ENCODE measurements at regions not wholly inside any gene's neighbourhood (a gene's known extent, or its start where the extent isn't known, plus 50 kb on each side); places are given as distances from the start of the nearest gene placed in this dataset.

DNA sequence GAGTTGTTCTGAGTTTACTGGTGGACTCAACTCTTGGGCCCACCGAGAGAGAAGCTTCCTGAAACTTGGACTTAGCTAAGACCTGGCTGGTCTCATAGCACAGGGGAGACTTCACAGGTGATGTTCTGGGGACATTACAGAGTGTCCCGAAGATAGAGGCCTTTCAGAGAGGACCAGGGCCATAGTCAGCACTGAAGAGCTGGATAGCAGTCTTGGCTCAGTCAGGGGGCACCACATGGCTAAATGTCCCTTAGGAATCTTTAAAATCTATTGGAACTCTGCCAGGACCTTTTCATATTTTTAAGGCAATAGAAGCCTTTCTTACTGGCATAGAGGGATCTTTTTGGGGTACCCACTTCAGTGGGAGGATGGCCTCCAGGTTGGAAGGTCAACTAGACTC is 59.8 kb upstream of the CPLX2 start:
- Mint-ChIP-seq H3K4me3 (no peak overlapping the region), H3K9me3 (peaks cover 0 to 5% (median 0%) of the 10 kb centered on the region in 11 donors), H3K36me3 (peaks cover 0 to 4% (median 0%) of the 10 kb centered on the region in 5 donors), H3K27me3 (peaks cover 13 to 34% (median 27%) of the 10 kb centered on the region in 5 donors), H3K27ac (no peak overlapping the region), H3K4me1 (no peaks in the 10 kb centered on the region)
- ATAC-seq: no peak
- H3K4me1 ChIP-seq (ENCODE audit: control insufficient read depth in 2 of 2, insufficient read depth in 2 of 2, low read length in 2 of 2): no peaks in the 10 kb centered on the region
- intact Hi-C loops (cut with micrococcal nuclease): no loop called here
- no peaks in the 10 kb centered on the region for H3K27me3 ChIP-seq (ENCODE audit: control insufficient read depth in 2 of 2, insufficient read depth in 2 of 2, low read length in 2 of 2)
- no peaks in the 10 kb centered on the region for H3K36me3 ChIP-seq (ENCODE audit: control insufficient read depth in 2 of 3, insufficient read depth in 3 of 3, low read length in 3 of 3)
- no peaks in the 10 kb centered on the region for H3K9me3 ChIP-seq (ENCODE audit: control insufficient read depth in 2 of 3, low read length in 3 of 3)
- ChIA-PET CTCF (no interaction called here), POLR2A (no interaction called here)
- H3K4me3 ChIP-seq (ENCODE audit: low read length): no peak overlapping the region
- H3K27ac ChIP-seq (ENCODE audit: low read depth, low read length): no peak overlapping the region
- no peak for DNase-seq

- H3K27ac ChIP-seq (ENCODE audit: low read depth, low read length): no peak overlapping the region
- ATAC-seq (no peak), DNase-seq (no peak)
- H3K27me3 ChIP-seq (ENCODE audit: control insufficient read depth in 2 of 2, insufficient read depth in 2 of 2, low read length in 2 of 2): no peaks in the 10 kb centered on the region
- CTCF ChIA-PET: no interaction called here
- no peaks in the 10 kb centered on the region for H3K4me1 ChIP-seq (ENCODE audit: control insufficient read depth in 2 of 2, insufficient read depth in 2 of 2, low read length in 2 of 2)
- Mint-ChIP-seq H3K36me3 (peaks cover 0 to 1% (median 0%) of the 10 kb centered on the region in 5 donors), H3K27me3 (peaks cover 8 to 19% (median 15%) of the 10 kb centered on the region in 5 donors), H3K9me3 (peaks cover 0 to 5% (median 0%) of the 10 kb centered on the region in 11 donors), H3K4me1 (no peaks in the 10 kb centered on the region), H3K4me3 (no peak overlapping the region), H3K27ac (no peak overlapping the region)
- POLR2A ChIA-PET: no interaction called here
- no peaks in the 10 kb centered on the region for H3K36me3 ChIP-seq (ENCODE audit: control insufficient read depth in 2 of 3, insufficient read depth in 3 of 3, low read length in 3 of 3)
- intact Hi-C loops (cut with micrococcal nuclease): no loop called here
- no peaks in the 10 kb centered on the region for H3K9me3 ChIP-seq (ENCODE audit: control insufficient read depth in 2 of 3, low read length in 3 of 3)
- no peak overlapping the region for H3K4me3 ChIP-seq (ENCODE audit: low read length)
Observed at GRCh38 chr5:175813943-175814630, 57.3 kb upstream of the CPLX2 start.

GRCh38 chr5:175814691-175815090 is 56.7 kb upstream of the CPLX2 start:
- no peak for ATAC-seq
- CTCF ChIA-PET: no interaction called here
- H3K4me1 ChIP-seq (ENCODE audit: control insufficient read depth in 2 of 2, insufficient read depth in 2 of 2, low read length in 2 of 2): no peaks in the 10 kb centered on the region

GRCh38 chr5:175815126-175815913 is 56.1 kb upstream of the CPLX2 start:
- Mint-ChIP-seq H3K36me3 (peaks cover 0 to 5% (median 0%) of the 10 kb centered on the region in 5 donors), H3K27ac (no peak overlapping the region), H3K9me3 (peaks cover 0 to 6% (median 0%) of the 10 kb centered on the region in 11 donors), H3K4me1 (no peaks in the 10 kb centered on the region), H3K27me3 (peaks cover 0 to 21% (median 12%) of the 10 kb centered on the region in 5 donors), H3K4me3 (no peak overlapping the region)
- no peak for DNase-seq
- CTCF ChIA-PET: no interaction called here
- ATAC-seq: no peak
- H3K9me3 ChIP-seq (ENCODE audit: control insufficient read depth in 2 of 3, low read length in 3 of 3): no peaks in the 10 kb centered on the region
- no peaks in the 10 kb centered on the region for H3K4me1 ChIP-seq (ENCODE audit: control insufficient read depth in 2 of 2, insufficient read depth in 2 of 2, low read length in 2 of 2)
- intact Hi-C loops (cut with micrococcal nuclease): no loop called here
- H3K4me3 ChIP-seq (ENCODE audit: low read length): no peak overlapping the region
- no peak overlapping the region for H3K27ac ChIP-seq (ENCODE audit: low read depth, low read length)
- POLR2A ChIA-PET: no interaction called here
- no peaks in the 10 kb centered on the region for H3K27me3 ChIP-seq (ENCODE audit: control insufficient read depth in 2 of 2, insufficient read depth in 2 of 2, low read length in 2 of 2)
- no peaks in the 10 kb centered on the region for H3K36me3 ChIP-seq (ENCODE audit: control insufficient read depth in 2 of 3, insufficient read depth in 3 of 3, low read length in 3 of 3)

More at GRCh38 chr5:175814691-175815090, 56.7 kb upstream of the CPLX2 start:
- Mint-ChIP-seq H3K4me1 (no peaks in the 10 kb centered on the region), H3K27me3 (peaks cover 2 to 23% (median 12%) of the 10 kb centered on the region in 5 donors), H3K9me3 (peaks cover 0 to 6% (median 0%) of the 10 kb centered on the region in 11 donors), H3K4me3 (no peak overlapping the region), H3K27ac (no peak overlapping the region), H3K36me3 (peaks cover 0 to 5% (median 0%) of the 10 kb centered on the region in 5 donors)
- Histone ChIP-seq H3K27me3 (ENCODE audit: control insufficient read depth in 2 of 2, insufficient read depth in 2 of 2, low read length in 2 of 2) (no peaks in the 10 kb centered on the region), H3K4me3 (ENCODE audit: low read length) (no peak overlapping the region), H3K36me3 (ENCODE audit: control insufficient read depth in 2 of 3, insufficient read depth in 3 of 3, low read length in 3 of 3) (no peaks in the 10 kb centered on the region), H3K9me3 (ENCODE audit: control insufficient read depth in 2 of 3, low read length in 3 of 3) (no peaks in the 10 kb centered on the region), H3K27ac (ENCODE audit: low read depth, low read length) (no peak overlapping the region)
- intact Hi-C loops (cut with micrococcal nuclease): no loop called here
- no peak for DNase-seq
- POLR2A ChIA-PET: no interaction called here

DNA sequence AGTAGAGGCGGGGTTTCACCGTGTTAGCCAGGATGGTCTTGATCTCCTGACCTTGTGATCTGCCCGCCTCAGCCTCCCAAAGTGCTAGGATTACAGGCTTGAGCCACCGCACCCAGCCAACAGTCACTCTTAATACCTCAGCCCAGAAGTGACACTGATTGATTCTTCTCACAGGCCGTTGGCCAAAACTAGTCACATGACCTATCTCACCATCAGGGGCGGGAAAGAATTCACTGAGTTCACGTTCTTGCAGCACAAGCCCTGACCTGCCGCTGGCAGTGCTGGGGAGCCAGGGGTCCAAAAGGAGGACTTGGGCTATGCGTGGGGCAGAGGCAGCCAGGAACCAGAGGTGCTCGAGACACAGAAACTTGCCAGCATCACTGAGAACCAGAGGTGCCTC is 55.0 kb upstream of the CPLX2 start:
- H3K36me3 ChIP-seq (ENCODE audit: control insufficient read depth in 2 of 3, insufficient read depth in 3 of 3, low read length in 3 of 3): no peaks in the 10 kb centered on the region
- no peak overlapping the region for H3K27ac ChIP-seq (ENCODE audit: low read depth, low read length)
- DNase-seq (no peak), ATAC-seq (no peak)
- H3K4me1 ChIP-seq (ENCODE audit: control insufficient read depth in 2 of 2, insufficient read depth in 2 of 2, low read length in 2 of 2): no peaks in the 10 kb centered on the region
- intact Hi-C loops (cut with micrococcal nuclease): no loop called here
- no peaks in the 10 kb centered on the region for H3K27me3 ChIP-seq (ENCODE audit: control insufficient read depth in 2 of 2, insufficient read depth in 2 of 2, low read length in 2 of 2)
- Mint-ChIP-seq H3K36me3 (peaks cover 0 to 5% (median 0%) of the 10 kb centered on the region in 5 donors), H3K27me3 (peaks cover 0 to 22% (median 9%) of the 10 kb centered on the region in 5 donors), H3K9me3 (peaks cover 0 to 6% (median 0%) of the 10 kb centered on the region in 11 donors), H3K4me3 (no peak overlapping the region), H3K27ac (no peak overlapping the region), H3K4me1 (no peaks in the 10 kb centered on the region)
- H3K9me3 ChIP-seq (ENCODE audit: control insufficient read depth in 2 of 3, low read length in 3 of 3): no peaks in the 10 kb centered on the region
- CTCF ChIA-PET: no interaction called here
- POLR2A ChIA-PET: no interaction called here
- H3K4me3 ChIP-seq (ENCODE audit: low read length): no peak overlapping the region

DNA sequence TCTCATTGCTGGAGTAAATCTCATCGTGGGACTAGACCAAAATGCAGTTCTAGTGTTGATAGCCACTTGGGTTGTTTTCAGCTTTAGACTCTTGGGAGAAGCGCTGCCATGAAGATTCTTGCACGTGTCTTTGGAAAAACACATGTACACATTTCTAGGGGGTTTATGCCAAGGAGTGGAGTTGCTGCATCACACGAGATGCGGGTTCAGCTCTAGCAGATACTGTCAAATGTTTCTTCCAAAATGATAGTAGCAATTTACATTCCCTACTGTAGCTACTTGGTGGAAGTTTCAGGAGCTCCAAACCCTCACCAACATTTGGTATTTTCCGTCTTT is 52.3 kb upstream of the CPLX2 start:
- Mint-ChIP-seq H3K9me3 (peaks cover 0 to 5% (median 0%) of the 10 kb centered on the region in 11 donors), H3K36me3 (peaks cover 0 to 11% (median 4%) of the 10 kb centered on the region in 5 donors), H3K27me3 (peaks cover 8 to 36% (median 18%) of the 10 kb centered on the region in 5 donors), H3K4me3 (no peak overlapping the region), H3K4me1 (peaks cover 0 to 10% (median 0%) of the 10 kb centered on the region in 7 donors), H3K27ac (no peak overlapping the region)
- no peak overlapping the region for H3K4me3 ChIP-seq (ENCODE audit: low read length)
- H3K9me3 ChIP-seq (ENCODE audit: control insufficient read depth in 2 of 3, low read length in 3 of 3): no peaks in the 10 kb centered on the region
- H3K27me3 ChIP-seq (ENCODE audit: control insufficient read depth in 2 of 2, insufficient read depth in 2 of 2, low read length in 2 of 2): no peaks in the 10 kb centered on the region
- H3K4me1 ChIP-seq (ENCODE audit: control insufficient read depth in 2 of 2, insufficient read depth in 2 of 2, low read length in 2 of 2): no peaks in the 10 kb centered on the region
- CTCF ChIA-PET: no interaction called here
- ATAC-seq (no peak), DNase-seq (no peak)
- no peak overlapping the region for H3K27ac ChIP-seq (ENCODE audit: low read depth, low read length)
- no peaks in the 10 kb centered on the region for H3K36me3 ChIP-seq (ENCODE audit: control insufficient read depth in 2 of 3, insufficient read depth in 3 of 3, low read length in 3 of 3)
- intact Hi-C loops (cut with micrococcal nuclease): no loop called here
- POLR2A ChIA-PET: no interaction called here

Data from naive thymus-derived CD4-positive, alpha-beta T cell (primary cell).